ENCODE measurements at regions not wholly inside any gene's neighbourhood (a gene's known extent, or its start where the extent isn't known, plus 50 kb on each side); places are given as distances from the start of the nearest gene placed in this dataset.

GRCh38 chr9:29928072-29928471 lies 2354.8 kb upstream of the C9orf72 start:
- BruUV-seq (replicated peaks): no TSS peak
- ChIA-PET POLR2A (no interaction called here), CTCF (no interaction called here)
- intact Hi-C loops (cut with micrococcal nuclease; ENCODE audit: unreplicated experiment) (no loop called here), in situ Hi-C loops (cut with HindIII; ENCODE audit: low pct_unique_long_range_greater_than_20kb, low sequenced_read_pairs) (no loop called here)
- H3K27ac ChIP-seq (ENCODE audit: low read length): no peak overlapping the region
- TF ChIP-seq CTCF (IDR thresholded peaks at IDR 0.05) (no peak), POLR2AphosphoS5 (IDR thresholded peaks at IDR 0.05; ENCODE audit: low read depth, low read length) (no peak), SIN3A (IDR thresholded peaks at IDR 0.05; ENCODE audit: borderline replicate concordance, insufficient read depth, low read depth, low read length) (no peak), REST (IDR thresholded peaks at IDR 0.05; ENCODE audit: insufficient read depth in 1 of 2, low read depth in 2 of 2, low read length in 1 of 2) (no peak)
- DNase-seq (ENCODE audit: low read depth, low spot score) (no peak), ATAC-seq (no peak)
- no peak overlapping the region for H3K4me3 ChIP-seq (ENCODE audit: low read depth in 2 of 2, low read length in 2 of 2)
- H3K36me3 ChIP-seq (ENCODE audit: control insufficient read depth, insufficient read depth, low read length): no peaks in the 10 kb centered on the region
- no peaks in the 10 kb centered on the region for H3K9me3 ChIP-seq (ENCODE audit: control insufficient read depth, insufficient read depth, low read depth, low read length)
- H3K4me1 ChIP-seq (ENCODE audit: control insufficient read depth, insufficient read depth, low read length): no peaks in the 10 kb centered on the region
- no peaks in the 10 kb centered on the region for H3K27me3 ChIP-seq (ENCODE audit: control insufficient read depth, insufficient read depth, low read length)

- ATAC-seq (no peak), DNase-seq (ENCODE audit: low read depth, low spot score) (no peak)
- POLR2A ChIA-PET: no interaction called here
- intact Hi-C loops (cut with micrococcal nuclease; ENCODE audit: unreplicated experiment): no loop called here
- no peaks in the 10 kb centered on the region for H3K9me3 ChIP-seq (ENCODE audit: control insufficient read depth, insufficient read depth, low read depth, low read length)
- no peaks in the 10 kb centered on the region for H3K36me3 ChIP-seq (ENCODE audit: control insufficient read depth, insufficient read depth, low read length)
- no peak overlapping the region for H3K27ac ChIP-seq (ENCODE audit: low read length)
- no peaks in the 10 kb centered on the region for H3K27me3 ChIP-seq (ENCODE audit: control insufficient read depth, insufficient read depth, low read length)
- in situ Hi-C loops (cut with HindIII; ENCODE audit: low pct_unique_long_range_greater_than_20kb, low sequenced_read_pairs): no loop called here
- H3K4me1 ChIP-seq (ENCODE audit: control insufficient read depth, insufficient read depth, low read length): no peaks in the 10 kb centered on the region
- CTCF ChIA-PET: no interaction called here
- TF ChIP-seq CTCF (IDR thresholded peaks at IDR 0.05): no peak
- TF ChIP-seq SIN3A (IDR thresholded peaks at IDR 0.05; ENCODE audit: borderline replicate concordance, insufficient read depth, low read depth, low read length): no peak
- TF ChIP-seq TCF7L2 (IDR thresholded peaks at IDR 0.05; ENCODE audit: low read depth, low read length): no peak
- TF ChIP-seq REST (IDR thresholded peaks at IDR 0.05; ENCODE audit: insufficient read depth in 1 of 2, low read depth in 2 of 2, low read length in 1 of 2): no peak
- TF ChIP-seq POLR2AphosphoS5 (IDR thresholded peaks at IDR 0.05; ENCODE audit: low read depth, low read length): no peak
- no TSS peak for BruUV-seq (replicated peaks)
- no peak overlapping the region for H3K4me3 ChIP-seq (ENCODE audit: low read depth in 2 of 2, low read length in 2 of 2)
Measured at GRCh38 chr9:29939559-29939958, 2366.3 kb upstream of the C9orf72 start.
